Stimulated activated memory B cell treated with anti-CD40 and anti-IgM and Interleukin-4, amounts not matched to agents 10 μg/mL and 1 μg/mL and 100 μg/mL, for 72 hours (primary cell): ENCODE measurements at regions not wholly inside any gene's neighbourhood (a gene's known extent, or its start where the extent isn't known, plus 50 kb on each side); places are given as distances from the start of the nearest gene placed in this dataset.
A peak's percentile ranks its signal among the peaks of the same experiment; 100 is the strongest.

Experiments used
- ATAC-seq: fragments of 150-1000 bp; cut with Tn5 transposase; 2 replicates; pipeline ENCODE4 v1.10.0; 2021
- H3K27ac Mint-ChIP-seq: one replicate; pipeline ENCODE4 v1.8.0; 2022; ENCODE audit warnings: mild to moderate bottlenecking, mixed read lengths
- H3K27me3 Mint-ChIP-seq: one replicate; pipeline ENCODE4 v1.8.0; 2022; ENCODE audit warnings: mixed read lengths
- H3K36me3 Mint-ChIP-seq: one replicate; pipeline ENCODE4 v1.8.0; 2022; ENCODE audit warnings: mixed read lengths
- H3K4me1 Mint-ChIP-seq: one replicate; pipeline ENCODE4 v1.8.0; 2022; ENCODE audit warnings: mixed read lengths
- H3K4me3 Mint-ChIP-seq: one replicate; pipeline ENCODE4 v1.8.0; 2022; ENCODE audit warnings: mild to moderate bottlenecking, moderate library complexity, mixed read lengths
- H3K9me3 Mint-ChIP-seq: one replicate; pipeline ENCODE4 v1.8.0; 2022; ENCODE audit warnings: mixed read lengths

DNA sequence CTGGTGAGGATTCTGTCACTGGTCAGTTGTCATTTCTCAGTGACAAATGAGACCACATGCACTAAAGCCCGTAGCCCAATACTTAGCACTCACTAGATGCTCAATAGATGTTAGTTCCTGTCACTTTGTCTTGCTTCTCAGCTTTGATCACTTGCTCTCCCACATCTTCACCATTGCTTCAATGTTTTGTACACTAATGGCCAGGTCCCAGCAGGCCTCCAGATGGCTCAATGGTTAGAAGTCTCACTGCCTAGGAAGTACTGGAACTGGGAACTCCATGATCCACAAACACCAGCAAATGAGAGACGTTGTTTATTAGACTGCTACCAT lies 502.8 kb upstream of the JARID2 start:
- Mint-ChIP-seq H3K9me3 (peaks cover 5% of the 10 kb centered on the region), H3K27ac (peak overlapping the region; percentile 83), H3K4me1 (peaks cover 53% of the 10 kb centered on the region), H3K36me3 (no peaks in the 10 kb centered on the region), H3K27me3 (no peaks in the 10 kb centered on the region), H3K4me3 (no peak overlapping the region)
- ATAC-seq, result no peak

DNA sequence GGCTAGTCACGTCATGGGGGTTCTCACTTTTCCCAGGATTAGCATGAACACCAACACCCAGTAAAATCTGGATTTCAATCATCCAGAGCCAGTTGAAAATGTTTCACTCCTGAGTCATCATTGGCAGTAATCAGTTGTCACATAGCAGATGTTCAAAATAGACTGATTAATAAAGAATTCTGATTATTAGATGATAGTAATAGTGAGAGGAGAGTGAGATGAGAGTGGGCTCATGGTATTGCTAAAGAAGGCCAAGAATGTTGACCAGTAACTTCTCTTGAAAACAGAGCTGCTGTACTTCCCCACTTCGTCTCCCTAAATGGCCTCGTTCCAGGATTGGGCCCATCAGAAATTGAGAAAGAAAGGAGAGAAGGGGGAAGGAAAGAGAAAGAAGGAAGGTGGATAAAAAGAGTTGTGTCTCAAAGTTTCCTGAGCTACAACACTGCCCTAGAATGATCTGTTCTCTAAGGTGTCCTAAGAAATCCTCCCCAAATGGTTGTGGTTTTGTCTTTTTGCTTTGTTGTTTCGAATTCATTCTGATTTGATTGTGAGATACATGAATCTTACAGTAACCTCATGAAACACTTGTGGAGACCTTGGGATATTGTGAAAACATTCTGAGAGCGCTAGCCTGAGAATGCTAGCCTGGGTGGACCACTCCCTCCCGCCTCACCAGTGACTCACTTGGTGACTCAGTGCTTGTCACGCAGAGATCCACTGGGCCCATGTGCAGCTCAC lies 502.2 kb upstream of the JARID2 start:
- Mint-ChIP-seq H3K4me1 (peaks cover 54% of the 10 kb centered on the region), H3K4me3 (no peak overlapping the region), H3K9me3 (peaks cover 5% of the 10 kb centered on the region)

DNA sequence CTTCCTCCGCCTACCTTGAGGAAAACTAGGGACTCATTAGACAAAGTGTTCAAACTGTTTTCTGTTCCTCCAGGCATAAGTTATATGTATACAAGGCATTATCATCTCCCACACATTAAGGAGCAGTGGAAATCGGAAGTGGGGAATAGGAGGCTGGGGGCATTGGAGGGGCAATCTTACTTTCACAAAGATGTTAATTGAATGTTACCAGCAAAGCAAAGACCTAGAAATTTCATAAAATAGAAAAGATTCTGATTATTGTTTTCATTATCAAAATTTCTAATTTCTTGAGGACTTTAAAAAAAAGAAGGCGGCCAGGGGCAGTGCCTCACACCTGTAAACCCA lies 501.7 kb upstream of the JARID2 start:
- H3K9me3 Mint-ChIP-seq, result peaks cover 5% of the 10 kb centered on the region
- no peaks in the 10 kb centered on the region for H3K36me3 Mint-ChIP-seq
- H3K27ac Mint-ChIP-seq, result peak overlapping the region; percentile 83
- H3K4me3 Mint-ChIP-seq, result no peak overlapping the region
- H3K27me3 Mint-ChIP-seq, result no peaks in the 10 kb centered on the region
- no peak for ATAC-seq
- H3K4me1 Mint-ChIP-seq, result peaks cover 54% of the 10 kb centered on the region

More for the DNA sequence above, 502.2 kb upstream of the JARID2 start:
- no peaks in the 10 kb centered on the region for H3K36me3 Mint-ChIP-seq
- peak; percentile 84 for ATAC-seq
- no peaks in the 10 kb centered on the region for H3K27me3 Mint-ChIP-seq
- peak overlapping the region; percentile 83 for H3K27ac Mint-ChIP-seq

DNA sequence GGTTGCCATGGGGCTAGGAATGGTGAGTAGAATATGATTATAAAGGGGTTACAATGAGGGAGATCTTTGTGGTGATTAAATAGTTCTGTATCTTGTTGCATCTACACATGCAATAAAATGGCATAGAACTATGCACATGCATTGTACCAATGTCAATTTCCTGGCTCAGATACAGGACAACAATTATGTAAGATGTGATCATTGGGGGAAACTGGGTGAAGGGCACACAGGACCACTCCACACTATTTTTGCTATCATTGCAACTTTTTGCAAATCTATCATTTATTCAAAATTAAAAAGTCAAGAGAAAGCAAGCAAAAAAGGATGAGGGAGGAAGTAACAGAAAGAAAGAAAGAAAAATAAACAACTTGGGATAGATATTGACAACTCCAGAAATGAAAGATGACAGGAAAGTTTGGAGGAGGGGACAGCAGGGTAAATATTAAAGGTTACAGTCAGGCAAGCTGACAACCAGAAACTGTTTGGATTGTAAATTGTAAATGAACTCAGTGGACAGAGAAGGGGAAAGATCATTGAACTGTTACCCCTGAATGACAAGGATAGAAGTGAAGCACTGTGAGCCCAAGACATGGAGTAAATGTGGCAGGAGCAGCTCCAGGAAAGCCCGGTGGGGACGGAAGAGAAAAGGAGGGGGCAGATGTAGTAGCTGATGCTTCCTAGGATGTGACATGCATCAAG lies 499.6 kb upstream of the JARID2 start:
- H3K27me3 Mint-ChIP-seq, result no peaks in the 10 kb centered on the region
- no peaks in the 10 kb centered on the region for H3K36me3 Mint-ChIP-seq
- H3K9me3 Mint-ChIP-seq, result peaks cover 2% of the 10 kb centered on the region
- peaks cover 54% of the 10 kb centered on the region for H3K4me1 Mint-ChIP-seq
- no peak overlapping the region for H3K4me3 Mint-ChIP-seq
- ATAC-seq, result no peak
- peak overlapping the region; percentile 2 for H3K27ac Mint-ChIP-seq

DNA sequence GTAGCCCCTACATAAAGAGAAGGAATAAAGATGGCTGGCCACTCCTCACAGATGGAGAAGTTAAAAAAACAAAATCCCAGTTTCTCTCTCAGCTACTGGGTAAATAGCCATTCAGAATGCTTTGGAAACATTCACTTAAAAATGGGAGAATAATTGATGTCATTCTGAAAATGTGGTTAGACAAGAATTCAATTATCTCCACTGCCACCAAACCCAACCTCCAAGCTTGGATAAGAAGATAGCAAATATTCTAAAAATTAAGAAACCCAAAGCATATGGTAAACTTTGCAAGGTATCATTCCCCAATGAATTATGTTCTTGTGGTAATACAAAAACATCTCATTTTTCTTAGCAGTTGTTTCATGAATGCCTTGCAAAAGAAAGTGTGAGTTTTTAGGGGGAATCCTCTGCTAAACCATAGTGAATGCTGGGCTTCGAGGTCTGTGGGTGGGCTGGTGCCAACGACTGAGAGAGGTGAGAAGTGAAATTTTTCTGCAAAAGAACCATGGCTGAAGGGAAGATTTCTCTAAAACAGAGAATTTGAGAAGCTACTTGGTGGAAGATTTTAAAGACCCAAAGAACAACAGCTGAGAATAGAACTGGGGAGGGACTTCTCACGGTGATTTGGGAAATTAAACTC lies 497.9 kb upstream of the JARID2 start:
- Mint-ChIP-seq H3K27ac (peak overlapping the region; percentile 69), H3K27me3 (no peaks in the 10 kb centered on the region), H3K4me1 (peaks cover 50% of the 10 kb centered on the region), H3K36me3 (no peaks in the 10 kb centered on the region), H3K9me3 (peaks cover 2% of the 10 kb centered on the region), H3K4me3 (no peak overlapping the region)
- no peak for ATAC-seq

DNA sequence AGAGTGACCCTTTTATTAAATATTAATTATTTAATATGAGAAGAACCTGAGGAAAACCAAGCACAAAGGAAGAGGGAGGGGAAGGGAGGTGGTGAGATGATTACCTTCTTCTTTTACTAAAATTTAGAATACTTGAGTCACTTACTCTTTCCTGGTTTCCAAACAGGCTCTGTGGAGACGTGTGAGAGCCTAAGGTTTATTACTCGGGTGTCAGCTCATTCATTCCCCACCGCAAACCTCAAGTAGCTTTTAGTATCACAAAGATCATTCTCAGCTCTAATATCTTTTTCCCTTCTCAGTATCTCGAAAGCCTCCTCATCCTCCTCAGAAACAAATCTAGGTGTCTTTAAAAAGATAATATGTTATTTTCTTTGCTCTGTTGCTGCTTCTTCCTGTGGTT lies 497.2 kb upstream of the JARID2 start:
- peaks cover 4% of the 10 kb centered on the region for H3K9me3 Mint-ChIP-seq
- H3K4me1 Mint-ChIP-seq, result peaks cover 43% of the 10 kb centered on the region
- no peak overlapping the region for H3K4me3 Mint-ChIP-seq
- ATAC-seq, result no peak
- no peaks in the 10 kb centered on the region for H3K27me3 Mint-ChIP-seq
- H3K36me3 Mint-ChIP-seq, result no peaks in the 10 kb centered on the region
- H3K27ac Mint-ChIP-seq, result peak overlapping the region; percentile 69

DNA sequence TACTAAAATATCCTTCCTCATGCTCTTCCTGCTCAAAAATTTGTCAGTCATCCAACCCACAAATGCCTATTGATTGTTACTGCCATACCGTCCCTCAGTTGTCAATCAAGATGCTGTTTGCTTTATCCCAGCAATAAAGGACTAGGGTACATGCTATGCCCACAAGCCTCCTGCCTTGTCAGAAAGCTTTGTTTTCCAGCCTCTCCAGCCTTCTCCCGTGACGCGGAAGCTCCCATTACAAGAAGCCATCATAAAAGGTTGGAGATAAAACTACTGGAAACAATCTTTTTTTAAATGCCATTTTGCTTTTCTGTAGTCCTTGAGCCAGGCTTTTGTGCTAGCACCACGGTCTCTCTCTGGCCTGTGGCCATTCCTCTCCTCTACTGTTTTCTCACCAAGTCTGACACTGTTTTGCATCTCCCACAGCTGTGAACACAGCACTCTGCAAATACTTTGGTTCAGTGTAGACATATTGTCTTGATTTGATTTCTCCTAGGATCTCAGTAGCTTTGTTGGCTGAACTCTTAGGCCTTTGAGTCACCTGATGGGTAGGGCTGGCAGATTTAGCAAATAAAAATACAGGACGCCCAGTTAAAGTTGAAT lies 495.7 kb upstream of the JARID2 start:
- H3K9me3 Mint-ChIP-seq, result peaks cover 3% of the 10 kb centered on the region
- no peaks in the 10 kb centered on the region for H3K27me3 Mint-ChIP-seq
- peaks cover 43% of the 10 kb centered on the region for H3K4me1 Mint-ChIP-seq
- peak overlapping the region; percentile 69 for H3K27ac Mint-ChIP-seq
- no peak for ATAC-seq
- no peak overlapping the region for H3K4me3 Mint-ChIP-seq
- H3K36me3 Mint-ChIP-seq, result no peaks in the 10 kb centered on the region

DNA sequence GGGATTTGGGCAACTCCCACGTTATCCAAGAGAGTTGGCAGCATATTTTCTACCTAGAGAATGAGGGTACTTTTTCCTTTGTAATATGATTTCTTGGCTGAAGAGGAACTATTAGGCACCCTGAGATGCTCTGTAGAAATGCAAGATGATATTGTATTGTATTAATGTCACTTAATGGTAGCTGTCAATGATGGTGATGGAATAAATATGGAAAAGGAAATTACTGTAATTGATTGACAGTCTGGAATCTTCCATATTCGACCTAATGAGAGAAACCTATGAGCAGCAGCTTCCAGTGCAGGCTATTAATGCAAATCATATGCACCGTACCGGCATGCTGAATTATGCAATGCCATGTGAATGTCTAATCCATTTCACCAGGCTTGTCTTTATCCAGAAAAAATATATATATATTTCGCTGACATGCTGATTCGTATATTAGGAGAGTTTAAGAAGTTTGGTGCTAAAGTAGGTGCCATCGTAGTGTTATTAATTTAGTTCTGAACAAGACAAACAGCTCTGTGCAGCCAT lies 494.2 kb upstream of the JARID2 start:
- no peaks in the 10 kb centered on the region for H3K36me3 Mint-ChIP-seq
- H3K9me3 Mint-ChIP-seq, result peaks cover 3% of the 10 kb centered on the region
- no peak overlapping the region for H3K27ac Mint-ChIP-seq
- no peak for ATAC-seq
- H3K4me3 Mint-ChIP-seq, result no peak overlapping the region
- no peaks in the 10 kb centered on the region for H3K27me3 Mint-ChIP-seq
- peaks cover 34% of the 10 kb centered on the region for H3K4me1 Mint-ChIP-seq

DNA sequence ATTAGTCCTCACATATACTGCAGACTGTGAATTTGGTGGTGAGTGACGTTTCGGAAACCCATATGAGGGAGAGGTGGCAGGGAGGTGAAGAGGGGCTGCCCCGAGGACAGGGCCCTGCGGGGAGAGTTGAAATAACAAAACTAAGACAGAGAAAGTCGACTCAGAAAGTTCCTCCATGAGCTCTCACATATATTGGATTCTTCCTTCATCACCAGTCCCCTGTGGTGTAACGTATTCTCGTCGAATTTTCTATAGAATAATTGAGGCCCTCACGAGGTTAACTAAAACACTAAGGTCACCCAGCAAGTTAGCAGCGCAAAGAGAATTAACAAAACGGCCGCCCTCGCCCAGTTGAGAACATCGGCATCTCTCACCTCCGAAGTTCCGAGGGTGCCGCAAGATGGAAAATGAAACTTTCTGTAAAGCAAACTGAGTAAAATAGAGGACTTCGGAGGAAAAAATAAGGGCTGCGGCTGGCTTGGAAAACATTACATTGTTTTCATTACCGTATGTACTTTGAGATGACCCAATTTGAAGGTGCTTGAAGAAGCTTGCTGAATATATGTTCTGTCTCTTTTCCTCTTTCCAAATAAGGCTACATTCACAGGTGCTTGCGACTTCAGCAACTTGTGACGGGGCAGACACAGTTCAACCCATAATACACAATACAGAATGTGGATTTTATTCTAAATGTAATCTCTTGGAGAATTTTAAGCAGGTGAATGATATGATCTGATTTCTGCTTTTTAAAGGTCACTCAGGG lies 490.9 kb upstream of the JARID2 start:
- H3K4me3 Mint-ChIP-seq, result peak overlapping the region; percentile 62
- peaks cover 3% of the 10 kb centered on the region for H3K9me3 Mint-ChIP-seq
- H3K27ac Mint-ChIP-seq, result peak overlapping the region; percentile 87
- peaks cover 10% of the 10 kb centered on the region for H3K4me1 Mint-ChIP-seq
- no peaks in the 10 kb centered on the region for H3K36me3 Mint-ChIP-seq
- peak; percentile 92 for ATAC-seq
- H3K27me3 Mint-ChIP-seq, result no peaks in the 10 kb centered on the region

DNA sequence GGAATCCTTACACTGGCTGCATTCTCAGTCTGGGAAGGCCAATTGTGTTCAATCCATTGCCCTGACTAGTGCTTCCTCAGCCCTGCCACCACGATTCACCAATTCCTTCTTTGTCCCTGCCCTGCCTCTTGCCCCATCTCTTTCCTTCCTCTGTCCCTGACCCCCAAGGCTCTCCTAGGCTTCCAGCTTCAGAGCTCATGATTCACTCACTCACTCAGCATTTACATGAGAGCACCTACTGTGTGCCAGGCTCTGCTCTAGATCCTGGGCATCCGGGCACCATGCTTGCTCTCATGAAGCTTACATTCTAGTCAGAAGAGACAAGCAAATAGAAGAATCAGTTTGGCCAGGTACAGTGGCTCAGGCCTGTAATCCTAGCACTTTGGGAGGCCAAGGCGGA lies 489.5 kb upstream of the JARID2 start:
- no peaks in the 10 kb centered on the region for H3K27me3 Mint-ChIP-seq
- peak overlapping the region; percentile 56 for H3K27ac Mint-ChIP-seq
- H3K36me3 Mint-ChIP-seq, result no peaks in the 10 kb centered on the region
- no peak for ATAC-seq
- H3K4me3 Mint-ChIP-seq, result no peak overlapping the region
- H3K9me3 Mint-ChIP-seq, result peaks cover 3% of the 10 kb centered on the region
- peaks cover 13% of the 10 kb centered on the region for H3K4me1 Mint-ChIP-seq

DNA sequence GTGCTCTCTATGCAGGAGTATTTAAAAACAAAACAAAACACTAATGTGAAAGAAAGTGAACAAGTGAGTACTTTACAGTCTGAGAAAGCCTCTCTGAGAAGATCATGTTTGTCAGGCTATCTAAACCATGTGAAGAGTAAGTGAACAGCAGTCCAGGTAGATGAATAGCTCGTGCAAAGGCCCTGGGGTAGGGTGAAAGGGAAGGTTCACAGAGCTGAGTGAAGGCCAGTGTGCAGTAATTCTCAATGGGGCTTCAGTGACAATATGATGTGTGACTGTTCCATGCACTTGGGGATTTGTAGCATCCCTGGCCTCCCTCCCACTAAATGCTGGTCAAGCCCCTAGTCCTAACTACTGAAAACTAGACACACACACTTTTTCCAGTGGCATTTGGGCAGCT lies 488.9 kb upstream of the JARID2 start:
- H3K4me1 Mint-ChIP-seq, result peaks cover 13% of the 10 kb centered on the region
- peaks cover 3% of the 10 kb centered on the region for H3K9me3 Mint-ChIP-seq
- H3K27me3 Mint-ChIP-seq, result no peaks in the 10 kb centered on the region
- H3K36me3 Mint-ChIP-seq, result no peaks in the 10 kb centered on the region
- ATAC-seq, result no peak
- peak overlapping the region; percentile 56 for H3K27ac Mint-ChIP-seq
- H3K4me3 Mint-ChIP-seq, result no peak overlapping the region

DNA sequence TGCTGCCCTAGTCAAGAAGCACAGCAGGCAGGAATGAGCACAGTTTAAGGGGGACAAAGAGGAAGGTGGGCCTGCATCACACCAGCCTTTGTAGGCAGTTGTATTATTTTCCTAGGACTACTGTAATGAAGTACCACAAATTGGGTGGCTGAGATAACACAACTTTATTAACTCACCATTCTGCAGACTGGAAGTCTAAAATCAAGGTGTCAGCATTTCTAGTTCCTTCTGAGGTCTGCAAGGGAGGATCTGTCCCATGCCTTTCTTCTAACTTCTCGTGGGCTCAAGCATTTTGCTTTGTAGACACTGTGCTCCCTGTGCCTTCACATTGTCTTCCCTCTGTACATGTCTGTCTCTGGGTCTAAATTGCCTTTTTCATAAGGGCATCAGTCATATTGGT lies 488.5 kb upstream of the JARID2 start:
- no peak overlapping the region for H3K4me3 Mint-ChIP-seq
- H3K4me1 Mint-ChIP-seq, result peaks cover 13% of the 10 kb centered on the region
- no peaks in the 10 kb centered on the region for H3K36me3 Mint-ChIP-seq
- ATAC-seq, result no peak
- peak overlapping the region; percentile 56 for H3K27ac Mint-ChIP-seq
- H3K9me3 Mint-ChIP-seq, result peaks cover 3% of the 10 kb centered on the region
- no peaks in the 10 kb centered on the region for H3K27me3 Mint-ChIP-seq

DNA sequence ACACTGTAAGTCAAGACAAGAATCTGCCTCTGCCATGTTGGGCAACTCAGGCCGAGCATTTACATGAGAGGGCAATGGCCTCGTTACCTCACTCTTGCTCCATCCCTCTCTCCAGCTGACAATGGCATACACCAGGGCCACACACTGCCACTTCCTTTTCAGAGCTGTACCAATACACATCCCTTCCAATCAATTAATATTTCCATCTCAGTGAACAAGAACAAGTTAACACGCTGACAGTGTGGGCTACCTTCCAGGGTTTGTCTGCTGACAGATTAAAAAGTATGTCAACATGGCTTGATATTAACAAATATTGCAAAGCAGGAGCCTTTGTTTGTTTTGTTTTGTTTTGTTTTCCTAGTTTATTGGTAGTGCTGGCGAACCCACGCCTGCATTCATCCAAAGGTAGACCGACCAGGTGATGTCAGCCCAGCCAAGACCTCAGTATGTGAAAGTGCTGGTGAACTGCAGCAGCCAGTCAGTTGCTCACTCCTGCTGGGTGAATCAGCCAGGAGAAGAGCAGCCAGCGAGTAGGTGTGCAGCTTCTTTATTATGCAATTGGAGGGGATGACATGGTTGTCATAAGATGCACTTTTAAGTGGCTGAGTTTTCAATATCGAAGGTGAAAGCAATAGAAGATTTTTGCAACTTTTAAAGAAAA lies 487.3 kb upstream of the JARID2 start:
- Mint-ChIP-seq H3K36me3 (no peaks in the 10 kb centered on the region), H3K4me3 (no peak overlapping the region), H3K27ac (no peak overlapping the region), H3K9me3 (peaks cover 2% of the 10 kb centered on the region), H3K27me3 (no peaks in the 10 kb centered on the region), H3K4me1 (peaks cover 13% of the 10 kb centered on the region)
- ATAC-seq, result no peak

DNA sequence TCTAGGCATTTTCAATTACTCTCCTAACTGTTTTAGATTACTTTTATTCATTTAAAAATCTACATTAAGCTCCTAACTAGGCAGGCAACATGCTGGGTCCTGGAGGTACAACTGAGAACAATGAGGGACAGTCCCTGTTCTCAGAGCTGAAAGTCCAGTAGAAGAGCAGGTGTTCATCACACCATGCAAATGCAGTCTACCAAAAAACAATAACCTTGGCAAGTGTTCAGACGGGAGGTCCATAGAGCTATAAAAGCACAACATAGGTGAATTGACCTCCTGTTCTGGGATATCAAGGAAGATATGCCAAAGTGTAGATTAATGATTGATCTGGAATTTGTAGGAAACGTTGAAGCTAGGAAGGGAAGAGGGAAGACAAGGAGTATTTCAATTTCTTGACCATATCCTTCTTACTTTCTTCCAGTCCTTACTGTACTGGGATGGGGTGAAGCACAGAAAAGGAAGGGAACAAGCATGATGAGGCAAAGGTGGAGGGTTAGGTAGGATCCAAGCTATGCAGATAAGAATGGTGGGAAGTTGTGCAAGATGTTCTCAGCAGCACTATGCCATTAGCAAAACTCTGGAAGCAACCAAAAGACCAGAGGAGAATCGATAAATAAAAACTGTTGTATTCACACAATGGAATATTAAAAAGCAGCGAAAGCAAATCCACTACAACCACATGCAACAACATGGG lies 485.7 kb upstream of the JARID2 start:
- Mint-ChIP-seq H3K36me3 (no peaks in the 10 kb centered on the region), H3K9me3 (no peaks in the 10 kb centered on the region), H3K27me3 (no peaks in the 10 kb centered on the region), H3K4me3 (no peak overlapping the region), H3K27ac (peak overlapping the region; percentile 58), H3K4me1 (peaks cover 7% of the 10 kb centered on the region)
- peak; percentile 61 for ATAC-seq
